ENCODE measurements at regions not wholly inside any gene's neighbourhood (a gene's known extent, or its start where the extent isn't known, plus 50 kb on each side); places are given as distances from the start of the nearest gene placed in this dataset.

DNA sequence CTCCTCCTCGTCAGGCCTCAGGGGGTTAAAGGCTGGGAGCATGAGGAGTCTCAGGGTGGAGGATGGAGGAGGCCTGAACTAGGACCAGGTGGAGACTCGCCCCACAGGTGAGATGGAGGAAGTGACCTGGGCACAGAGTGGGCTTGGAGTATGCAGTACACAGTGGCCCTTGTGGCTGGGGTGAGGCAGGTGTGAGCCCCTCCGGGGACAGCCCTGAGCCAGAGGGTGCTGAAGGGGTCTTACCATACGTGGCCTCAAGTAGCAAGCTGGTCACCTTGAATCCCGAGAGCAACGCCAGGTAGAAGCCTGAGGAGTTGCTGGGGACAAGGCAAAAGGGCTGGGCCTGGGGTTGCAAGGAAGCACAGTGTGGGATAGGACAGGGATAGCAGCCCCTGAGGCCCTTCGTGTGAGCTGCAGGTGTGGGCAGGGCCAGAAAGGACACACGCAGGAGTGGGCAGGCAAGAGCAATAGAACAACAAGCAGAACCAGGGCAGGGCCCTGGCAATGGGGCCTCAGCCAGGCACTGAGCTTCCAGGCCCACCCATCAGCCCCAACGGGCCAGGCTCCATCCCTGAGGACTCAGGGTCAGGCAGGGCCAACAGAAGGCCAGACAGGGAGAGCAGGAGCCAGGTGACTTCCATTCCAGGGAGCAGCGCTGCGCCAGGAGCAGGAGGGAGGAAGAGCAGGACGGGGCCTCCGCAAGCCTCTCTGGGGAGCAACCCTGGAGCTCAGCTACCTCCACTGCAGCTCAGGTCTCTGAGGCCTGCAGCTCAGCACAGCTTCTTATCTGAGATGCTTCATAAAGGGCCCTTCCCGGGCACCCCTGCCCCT lies 64.2 kb upstream of the TNRC6C start:
- Histone ChIP-seq H3K27me3 (peaks cover 0 to 11% (median 0%) of the 10 kb centered on the region in 3 donors), H3K4me3 (no peak overlapping the region), H3K36me3 (no peaks in the 10 kb centered on the region), H3K27ac (no peak overlapping the region), H3K4me1 (no peaks in the 10 kb centered on the region), H3K9me3 (no peaks in the 10 kb centered on the region)
- DNase-seq: no peak
- WGBS, 5 donors: 71 to 85% (median 80%) methylated on average over 13 to 14 of the region's 14 CpGs
- intact Hi-C loops (cut with DNase I; ENCODE audit: low total_unique reads): no loop called here
- TF ChIP-seq EP300 (IDR thresholded peaks at IDR 0.05): no peak
- TF ChIP-seq, protein P1, sequence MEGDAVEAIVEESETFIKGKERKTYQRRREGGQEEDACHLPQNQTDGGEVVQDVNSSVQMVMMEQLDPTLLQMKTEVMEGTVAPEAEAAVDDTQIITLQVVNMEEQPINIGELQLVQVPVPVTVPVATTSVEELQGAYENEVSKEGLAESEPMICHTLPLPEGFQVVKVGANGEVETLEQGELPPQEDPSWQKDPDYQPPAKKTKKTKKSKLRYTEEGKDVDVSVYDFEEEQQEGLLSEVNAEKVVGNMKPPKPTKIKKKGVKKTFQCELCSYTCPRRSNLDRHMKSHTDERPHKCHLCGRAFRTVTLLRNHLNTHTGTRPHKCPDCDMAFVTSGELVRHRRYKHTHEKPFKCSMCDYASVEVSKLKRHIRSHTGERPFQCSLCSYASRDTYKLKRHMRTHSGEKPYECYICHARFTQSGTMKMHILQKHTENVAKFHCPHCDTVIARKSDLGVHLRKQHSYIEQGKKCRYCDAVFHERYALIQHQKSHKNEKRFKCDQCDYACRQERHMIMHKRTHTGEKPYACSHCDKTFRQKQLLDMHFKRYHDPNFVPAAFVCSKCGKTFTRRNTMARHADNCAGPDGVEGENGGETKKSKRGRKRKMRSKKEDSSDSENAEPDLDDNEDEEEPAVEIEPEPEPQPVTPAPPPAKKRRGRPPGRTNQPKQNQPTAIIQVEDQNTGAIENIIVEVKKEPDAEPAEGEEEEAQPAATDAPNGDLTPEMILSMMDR (IDR thresholded peaks at IDR 0.05): no peak
- no peak for TF ChIP-seq POLR2A (IDR thresholded peaks at IDR 0.05)
- no peak for TF ChIP-seq POLR2AphosphoS5 (IDR thresholded peaks at IDR 0.05)

DNA sequence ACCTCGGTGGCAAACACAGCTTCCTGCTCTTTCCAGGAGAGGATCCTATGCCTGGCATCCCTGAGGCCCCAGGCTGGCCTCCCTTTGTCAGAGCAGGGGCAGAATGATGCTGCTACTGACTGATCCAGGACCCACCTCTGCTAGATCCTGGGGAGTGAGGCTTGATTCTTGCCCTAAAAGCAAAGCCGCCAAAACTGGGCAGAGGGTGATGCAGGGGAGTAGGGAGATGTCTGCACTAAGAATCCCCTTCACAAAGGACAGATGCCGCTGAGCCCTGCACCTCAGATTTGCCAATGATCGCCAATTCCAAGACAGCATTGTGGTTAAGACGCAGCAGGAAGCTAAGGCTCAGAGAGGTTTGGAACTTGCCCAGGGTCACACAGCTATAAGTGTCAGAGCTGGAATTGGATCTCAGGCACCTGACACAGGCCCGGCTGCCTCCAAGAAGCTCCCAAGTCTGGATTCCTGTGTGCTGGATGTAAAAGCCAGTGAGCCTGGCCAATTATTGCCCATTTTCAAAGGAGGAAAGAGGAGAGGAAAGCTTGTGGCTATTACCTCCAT lies 60.7 kb upstream of the TNRC6C start:
- Histone ChIP-seq H3K9me3 (no peaks in the 10 kb centered on the region), H3K27me3 (peaks cover 0 to 13% (median 0%) of the 10 kb centered on the region in 3 donors), H3K4me1 (no peaks in the 10 kb centered on the region), H3K4me3 (no peak overlapping the region), H3K36me3 (no peaks in the 10 kb centered on the region), H3K27ac (no peak overlapping the region)
- no peak for DNase-seq
- 73 to 95% (median 89%) methylated on average over 5 to 6 of the region's 6 CpGs for WGBS, 5 donors
- TF ChIP-seq, protein P1 (IDR thresholded peaks at IDR 0.05): no peak
- no peak for TF ChIP-seq POLR2A (IDR thresholded peaks at IDR 0.05)
- no peak for TF ChIP-seq POLR2AphosphoS5 (IDR thresholded peaks at IDR 0.05)
- TF ChIP-seq EP300 (IDR thresholded peaks at IDR 0.05): no peak
- intact Hi-C loops (cut with DNase I; ENCODE audit: low total_unique reads): no loop called here

DNA sequence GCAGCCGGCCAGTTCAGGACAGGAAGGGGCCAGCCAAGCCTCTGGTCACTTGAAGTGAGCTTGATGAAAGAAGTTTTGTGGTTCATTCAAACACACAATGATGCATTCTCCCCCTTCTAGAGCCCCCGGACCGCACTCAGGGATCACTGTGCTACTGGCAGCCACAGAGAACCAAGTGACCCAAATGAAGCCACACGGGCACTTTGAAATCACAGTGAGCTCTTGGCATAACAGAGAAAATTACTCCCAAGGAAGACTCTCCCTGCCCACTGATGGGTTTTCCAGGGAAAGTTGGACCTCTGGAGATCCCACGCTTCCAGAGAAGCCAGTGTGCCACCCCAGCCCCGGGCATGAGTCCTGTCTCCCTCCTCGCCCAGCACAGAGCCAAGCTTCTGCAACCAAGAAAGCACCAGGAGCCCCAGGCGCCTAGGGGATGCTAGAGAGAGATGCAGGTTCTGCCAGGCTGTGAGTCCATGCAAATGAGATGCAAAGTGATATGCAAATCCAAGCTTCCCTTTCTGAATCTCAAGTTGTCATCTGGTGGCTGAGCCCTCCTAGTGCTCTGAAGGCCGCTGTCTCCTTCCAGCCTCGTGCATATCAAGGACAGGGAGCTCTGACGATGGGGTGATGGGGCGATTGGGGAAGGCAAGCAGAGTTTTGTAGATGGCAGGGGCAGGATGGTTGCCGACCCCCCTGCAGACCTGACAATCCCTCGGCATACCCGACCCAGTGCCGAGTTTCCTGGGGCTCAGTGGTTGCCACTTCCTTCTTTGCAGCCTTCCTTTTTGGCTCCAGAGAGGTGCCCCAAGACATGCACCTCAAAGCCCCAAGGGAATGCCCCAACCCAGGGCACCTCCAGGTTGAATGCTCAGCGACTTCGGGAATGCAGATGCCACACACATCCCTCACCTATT lies 59.7 kb upstream of the TNRC6C start:
- no peaks in the 10 kb centered on the region for H3K36me3 ChIP-seq
- 77 to 82% (median 78%) methylated on average over 14 to 18 of the region's 18 CpGs for WGBS, 5 donors
- H3K4me1 ChIP-seq: no peaks in the 10 kb centered on the region
- no peak for DNase-seq
- TF ChIP-seq POLR2A (IDR thresholded peaks at IDR 0.05) (no peak), EP300 (IDR thresholded peaks at IDR 0.05) (no peak), POLR2AphosphoS5 (IDR thresholded peaks at IDR 0.05) (no peak)
- TF ChIP-seq, protein P1 (IDR thresholded peaks at IDR 0.05): no peak
- H3K27ac ChIP-seq: no peak overlapping the region
- no peaks in the 10 kb centered on the region for H3K9me3 ChIP-seq
- intact Hi-C loops (cut with DNase I; ENCODE audit: low total_unique reads): no loop called here
- H3K27me3 ChIP-seq: peaks cover 0 to 18% (median 0%) of the 10 kb centered on the region in 3 donors
- no peak overlapping the region for H3K4me3 ChIP-seq

DNA sequence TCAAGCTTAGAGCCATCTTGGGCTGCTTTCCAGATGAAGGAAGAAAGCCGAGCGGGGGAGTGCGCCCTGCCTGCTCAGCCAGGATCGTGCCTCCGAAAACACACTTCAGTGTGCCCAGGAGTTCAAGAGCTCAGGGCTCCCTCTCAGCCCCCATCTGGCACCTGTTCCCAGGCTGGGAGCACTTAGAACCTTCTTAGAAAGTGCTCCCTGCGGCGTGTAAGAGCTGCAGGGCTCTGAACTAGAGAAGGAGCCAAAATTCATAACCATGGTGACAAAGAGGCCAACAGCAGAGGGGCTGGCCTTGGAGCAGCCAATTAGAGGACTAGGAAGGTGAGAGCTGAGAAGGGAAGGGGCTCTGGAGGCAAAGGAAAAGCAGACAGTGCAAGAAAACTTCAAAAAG lies 59.0 kb upstream of the TNRC6C start:
- H3K27ac ChIP-seq: no peak overlapping the region
- H3K4me3 ChIP-seq: no peak overlapping the region
- no peaks in the 10 kb centered on the region for H3K9me3 ChIP-seq
- no peaks in the 10 kb centered on the region for H3K4me1 ChIP-seq
- intact Hi-C loops (cut with DNase I; ENCODE audit: low total_unique reads): no loop called here
- 54 to 70% (median 61%) methylated on average over 4 to 7 of the region's 7 CpGs for WGBS, 5 donors
- no peaks in the 10 kb centered on the region for H3K36me3 ChIP-seq
- TF ChIP-seq POLR2AphosphoS5 (IDR thresholded peaks at IDR 0.05): no peak
- TF ChIP-seq, protein P1 (IDR thresholded peaks at IDR 0.05): no peak
- TF ChIP-seq EP300 (IDR thresholded peaks at IDR 0.05): no peak
- TF ChIP-seq POLR2A (IDR thresholded peaks at IDR 0.05): no peak
- DNase-seq: peak in 1 of 2 donors; percentile 71
- H3K27me3 ChIP-seq: peaks cover 0 to 18% (median 0%) of the 10 kb centered on the region in 3 donors

Measured in stomach (tissue), 8 donors.